ENCODE measurements at regions not wholly inside any gene's neighbourhood (a gene's known extent, or its start where the extent isn't known, plus 50 kb on each side); places are given as distances from the start of the nearest gene placed in this dataset.

GRCh38 chr2:215577356-215577755 lies 141.5 kb upstream of the FN1 start:
- TF ChIP-seq CTCF (IDR thresholded peaks at IDR 0.05): no peak
- no peak for TF ChIP-seq POLR2AphosphoS5 (IDR thresholded peaks at IDR 0.05; ENCODE audit: low read depth, low read length)
- TF ChIP-seq SIN3A (IDR thresholded peaks at IDR 0.05; ENCODE audit: borderline replicate concordance, insufficient read depth, low read depth, low read length): no peak
- TF ChIP-seq REST (IDR thresholded peaks at IDR 0.05; ENCODE audit: insufficient read depth in 1 of 2, low read depth in 2 of 2, low read length in 1 of 2): no peak
- TF ChIP-seq TCF7L2 (IDR thresholded peaks at IDR 0.05; ENCODE audit: low read depth, low read length): no peak
